ENCODE measurements at regions not wholly inside any gene's neighbourhood (a gene's known extent, or its start where the extent isn't known, plus 50 kb on each side); places are given as distances from the start of the nearest gene placed in this dataset.

DNA sequence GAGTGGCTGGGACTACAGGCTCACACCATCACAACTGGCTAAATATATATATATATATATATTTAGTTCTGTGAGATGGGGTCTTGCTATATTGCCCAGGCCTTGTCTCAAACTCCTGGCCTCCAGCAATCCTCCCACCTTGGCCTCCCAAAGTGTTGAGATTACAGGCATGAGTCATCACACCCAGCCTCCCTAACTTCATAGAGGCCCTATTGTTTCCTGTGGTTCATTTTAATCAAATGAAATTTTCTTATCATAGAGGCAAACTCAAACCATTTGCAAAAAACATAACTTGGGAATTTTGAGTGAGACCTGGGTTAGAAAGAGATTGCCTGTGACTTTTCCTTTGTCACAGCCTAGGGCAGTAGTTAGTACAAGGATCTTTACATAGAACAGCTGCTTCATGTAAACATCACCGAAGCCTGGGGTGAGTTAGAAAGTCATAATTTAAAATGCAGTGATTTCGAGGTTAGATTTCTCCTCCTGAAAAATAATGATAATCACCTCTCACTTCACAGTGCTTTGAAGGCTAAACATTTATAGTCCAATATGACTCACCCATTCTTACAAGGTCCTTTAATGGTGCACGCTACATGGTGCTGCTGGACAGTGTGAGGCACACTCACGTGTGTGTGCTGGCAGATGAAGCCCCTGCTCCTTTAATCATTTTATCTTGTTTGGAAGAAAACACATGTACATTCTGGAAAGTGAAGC, 188.9 kb downstream of the RHOU start:
- no peak for DNase-seq

DNA sequence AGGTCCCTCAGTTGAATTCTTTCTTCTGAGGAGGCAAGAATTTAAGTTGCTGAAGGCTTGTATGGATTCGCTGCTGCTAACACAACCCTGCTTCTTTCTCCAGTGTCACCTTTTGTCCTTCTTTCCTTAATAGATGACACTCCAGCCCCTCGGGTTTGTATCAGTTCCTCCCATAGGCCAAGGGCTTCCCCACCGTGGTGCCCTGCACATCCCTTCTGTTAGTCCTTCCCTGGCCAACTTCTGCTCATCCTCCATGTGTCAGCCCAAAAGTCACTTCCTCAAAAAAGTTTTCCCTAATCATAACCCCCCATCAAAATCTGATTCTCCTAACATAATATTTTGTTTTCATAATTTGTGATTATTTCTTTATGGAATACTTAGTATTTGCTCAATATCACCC, 190.4 kb downstream of the RHOU start:
- DNase-seq = no peak

DNA sequence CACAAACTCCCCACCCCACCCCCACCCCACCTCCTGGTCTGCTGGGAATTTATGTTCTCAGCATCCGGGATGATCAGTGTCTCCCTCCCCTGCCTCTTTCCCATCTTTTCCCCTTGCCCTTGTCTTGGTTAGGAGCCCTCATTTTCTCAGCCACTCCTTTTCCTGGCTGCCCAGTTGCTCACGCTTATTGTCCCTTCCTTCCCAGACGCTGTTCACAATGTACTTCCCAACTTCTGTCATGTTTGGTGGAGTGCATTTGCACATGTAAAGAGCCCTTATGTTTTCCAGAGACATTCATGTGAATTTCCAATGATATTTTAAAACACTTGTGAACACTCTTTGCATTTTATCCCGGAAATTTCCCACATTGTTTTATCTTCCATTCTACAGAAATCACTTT, 192.1 kb downstream of the RHOU start:
- DNase-seq = no peak

DNA sequence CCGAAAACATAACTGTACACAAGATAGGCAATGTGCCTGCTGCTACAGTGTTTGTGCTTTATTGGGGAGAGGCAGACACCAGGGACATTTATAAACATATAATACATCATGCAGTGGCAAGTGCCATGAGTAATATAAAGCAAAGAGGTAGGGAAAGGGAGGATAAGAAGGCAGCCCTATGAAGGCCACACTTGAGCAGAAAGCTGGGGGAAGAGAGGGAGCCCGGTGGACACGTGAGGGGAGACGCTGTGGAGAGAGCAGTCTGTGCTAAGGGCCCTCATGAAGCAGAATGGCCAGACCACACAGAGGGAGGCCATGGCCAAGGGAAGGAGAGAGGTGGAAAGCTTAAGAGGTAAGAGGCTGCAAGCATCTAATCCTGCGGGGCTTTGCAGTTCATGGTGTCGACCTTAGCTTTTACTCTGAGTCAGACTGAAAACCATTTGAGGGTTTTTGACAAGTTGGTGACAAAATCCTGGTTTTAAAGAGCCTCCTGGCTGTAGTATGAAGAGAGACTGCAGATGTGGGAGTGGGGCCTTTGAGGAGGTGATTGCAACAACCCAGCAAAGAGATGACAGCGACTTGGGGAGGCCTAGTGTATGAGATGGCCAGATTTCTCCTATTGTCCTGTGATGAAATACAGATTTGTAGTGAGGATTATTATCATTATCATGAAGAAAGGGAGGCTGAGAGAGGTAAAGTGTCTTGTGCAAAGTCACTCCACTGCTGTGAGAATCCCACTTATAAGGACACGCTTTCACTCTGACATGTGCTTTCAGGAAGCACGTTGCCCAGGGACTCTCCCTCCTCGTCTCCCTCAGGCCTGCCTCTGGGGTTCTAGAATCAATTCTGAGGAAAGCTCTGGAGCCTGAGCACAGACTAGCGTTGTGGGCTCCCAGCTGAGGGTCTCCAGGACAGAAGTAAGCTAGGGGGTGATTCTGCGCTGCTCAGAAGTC, 192.9 kb downstream of the RHOU start:
- DNase-seq = no peak

DNA sequence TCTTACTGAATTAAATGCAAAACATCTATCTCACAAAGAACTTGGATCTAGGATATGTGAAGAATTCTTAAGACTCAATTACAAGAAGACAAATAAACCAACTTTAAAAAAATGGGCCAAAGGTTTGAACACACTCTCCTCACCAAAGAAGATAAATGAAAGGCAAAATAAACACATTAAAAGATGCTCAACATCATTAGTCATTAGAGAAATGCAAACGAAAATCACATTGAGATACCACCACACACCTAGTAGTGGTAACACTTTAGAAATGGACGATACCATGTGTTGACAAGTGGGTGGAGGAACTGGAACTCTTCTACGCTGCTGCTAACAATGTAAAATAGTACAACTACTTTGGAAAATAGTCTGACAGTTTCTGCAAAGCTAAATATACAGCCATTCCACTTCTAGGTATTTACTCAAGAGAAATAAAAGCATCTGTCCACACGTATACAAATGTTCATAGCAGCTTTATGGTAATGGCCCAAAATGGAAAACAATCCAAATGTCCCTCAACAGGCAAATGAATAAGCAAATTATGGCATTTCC, 194.3 kb downstream of the RHOU start:
- DNase-seq = no peak

DNA sequence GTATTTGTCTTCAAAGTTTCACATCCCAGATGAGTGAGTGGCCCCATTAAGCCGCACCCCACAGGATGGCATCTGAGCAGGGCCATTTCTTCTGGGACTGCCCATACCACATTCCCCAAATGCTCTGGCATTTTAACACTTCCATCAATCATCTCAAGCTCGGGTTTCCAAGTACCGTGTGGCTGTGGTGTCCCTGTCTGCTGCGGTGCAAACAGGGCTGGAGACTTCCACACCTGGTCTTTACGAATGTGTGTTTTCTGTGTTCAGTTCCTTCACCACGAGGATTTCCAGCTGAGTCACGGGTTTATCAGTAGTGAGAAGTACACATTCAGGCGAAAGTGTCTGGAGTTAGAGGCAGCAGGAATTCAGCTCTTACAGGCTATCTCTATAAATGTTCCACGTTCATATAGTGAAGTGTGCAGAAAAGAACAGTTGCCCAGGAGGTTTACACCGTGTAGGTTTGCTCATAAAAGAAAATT, 195.2 kb downstream of the RHOU start:
- DNase-seq = no peak

DNA sequence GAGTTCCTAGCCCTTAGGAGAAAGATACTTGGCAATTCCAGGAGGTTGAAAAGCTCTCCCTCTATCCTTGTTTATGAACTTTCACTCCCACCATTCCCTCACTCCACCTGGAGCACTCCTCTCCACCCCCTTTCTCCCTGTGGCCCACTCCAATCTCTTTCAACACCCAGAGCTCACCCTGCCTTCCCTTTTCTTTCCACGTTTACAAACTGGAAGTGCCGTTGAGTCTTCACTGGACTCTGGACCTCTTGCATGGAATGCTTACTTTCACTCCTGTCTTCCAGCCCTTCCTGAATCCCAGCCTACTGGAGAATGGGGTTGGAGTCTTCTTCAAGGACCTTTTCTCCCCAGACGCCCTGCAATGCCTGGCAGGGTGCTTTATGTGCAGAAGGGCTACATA, 198.5 kb downstream of the RHOU start:
- DNase-seq = no peak

DNA sequence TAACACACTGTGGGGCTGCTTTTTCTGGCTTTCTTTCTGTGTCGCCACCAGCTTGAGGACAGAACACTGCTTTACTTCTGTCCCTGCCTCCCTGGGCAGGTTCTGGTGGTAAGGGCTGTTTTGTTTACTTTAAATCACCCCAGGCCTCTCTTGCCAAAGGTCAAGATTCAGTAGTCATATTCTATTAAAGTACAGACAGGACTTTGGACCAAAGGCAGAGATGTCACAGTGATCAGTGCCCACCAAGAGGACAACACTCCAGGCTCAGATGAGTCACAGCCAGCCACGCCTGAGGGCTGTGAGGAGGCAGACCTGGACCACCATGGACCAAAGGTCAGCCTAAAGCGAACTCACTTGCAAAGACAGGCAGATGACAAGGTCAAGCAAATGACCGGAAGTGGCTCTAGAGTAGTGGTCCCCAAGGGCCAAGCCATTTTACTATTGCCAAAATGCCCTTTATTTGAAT, 200.0 kb downstream of the RHOU start:
- DNase-seq = no peak

DNA sequence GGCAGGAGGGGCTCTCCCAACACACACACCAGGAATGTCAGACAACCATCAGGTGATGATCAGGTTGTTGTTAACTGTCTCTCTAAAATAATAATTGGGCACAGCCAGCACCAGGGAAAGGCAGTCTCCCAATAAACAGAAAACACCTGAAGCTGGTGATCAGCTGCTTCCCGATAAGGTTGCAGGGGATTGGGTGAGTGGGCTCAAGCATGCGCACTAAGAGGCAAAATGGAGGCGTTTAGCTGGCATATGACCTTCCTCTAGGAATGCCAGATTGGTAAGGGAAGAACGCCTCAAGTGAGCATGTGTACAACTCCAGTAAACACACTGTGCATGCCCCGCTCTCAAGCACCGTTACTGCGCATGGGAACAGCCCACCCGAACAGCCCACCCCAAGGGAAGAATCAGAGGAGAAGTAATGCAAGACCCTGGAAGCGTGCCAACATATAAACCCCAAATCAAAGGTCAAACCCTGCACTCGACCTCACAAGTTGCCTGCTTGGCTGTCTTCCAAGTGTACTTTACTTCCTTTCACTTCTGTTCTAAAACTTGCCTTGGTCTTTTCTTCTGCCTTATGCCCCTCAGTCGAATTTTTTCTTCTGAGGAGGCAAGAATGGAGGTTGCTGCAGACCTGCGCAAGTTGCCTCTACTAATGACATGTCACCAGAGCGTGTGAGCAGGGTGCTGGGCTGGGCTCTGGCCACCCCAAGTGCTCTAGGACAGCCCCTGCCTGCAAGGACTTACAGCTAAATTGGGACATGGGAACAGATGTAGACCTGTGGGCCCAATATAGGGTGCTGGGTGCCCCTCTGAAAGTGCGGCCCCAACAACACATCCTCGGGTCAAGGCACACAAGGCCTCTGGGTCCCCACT, 200.8 kb downstream of the RHOU start:
- DNase-seq = no peak

DNA sequence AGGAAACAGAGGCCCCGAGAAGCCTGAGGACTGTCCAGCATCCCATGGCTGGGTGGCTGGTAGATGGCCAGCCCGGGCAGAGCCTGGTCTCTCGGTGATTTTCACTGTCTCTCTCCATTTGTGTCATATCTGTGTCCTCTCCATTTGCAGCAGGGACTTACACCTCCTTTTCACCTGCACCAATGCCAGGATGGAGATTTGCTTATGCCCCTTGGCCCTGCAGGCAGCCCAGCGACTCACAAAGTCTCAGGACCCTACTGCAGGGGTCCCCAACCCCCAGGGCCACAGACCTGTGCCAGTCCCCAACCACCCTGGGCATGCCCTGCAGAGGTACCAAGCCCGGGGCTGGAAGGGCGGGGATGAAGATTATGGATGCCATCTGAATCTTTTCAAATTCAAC, 201.6 kb downstream of the RHOU start:
- no peak for DNase-seq

DNA sequence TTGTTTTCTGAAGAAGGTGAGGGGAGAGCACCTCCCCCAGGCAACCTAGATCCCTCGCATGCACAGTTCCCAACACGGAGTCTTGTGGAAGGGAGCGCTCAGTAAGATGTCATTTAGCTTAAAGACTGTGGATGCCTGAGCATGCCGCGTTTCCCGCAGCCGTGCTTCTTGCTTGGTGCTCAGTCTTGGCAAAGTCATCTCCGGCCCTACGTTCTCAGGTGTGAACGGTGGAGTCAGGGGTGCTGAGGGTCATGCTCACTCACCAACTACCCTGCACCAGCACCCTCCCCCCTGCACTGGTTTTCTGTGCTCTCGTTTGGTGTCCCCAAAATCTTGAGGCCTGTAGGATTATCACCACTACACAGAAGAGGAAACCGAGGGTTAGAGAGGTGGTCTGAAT, 202.1 kb downstream of the RHOU start:
- no peak for DNase-seq

DNA sequence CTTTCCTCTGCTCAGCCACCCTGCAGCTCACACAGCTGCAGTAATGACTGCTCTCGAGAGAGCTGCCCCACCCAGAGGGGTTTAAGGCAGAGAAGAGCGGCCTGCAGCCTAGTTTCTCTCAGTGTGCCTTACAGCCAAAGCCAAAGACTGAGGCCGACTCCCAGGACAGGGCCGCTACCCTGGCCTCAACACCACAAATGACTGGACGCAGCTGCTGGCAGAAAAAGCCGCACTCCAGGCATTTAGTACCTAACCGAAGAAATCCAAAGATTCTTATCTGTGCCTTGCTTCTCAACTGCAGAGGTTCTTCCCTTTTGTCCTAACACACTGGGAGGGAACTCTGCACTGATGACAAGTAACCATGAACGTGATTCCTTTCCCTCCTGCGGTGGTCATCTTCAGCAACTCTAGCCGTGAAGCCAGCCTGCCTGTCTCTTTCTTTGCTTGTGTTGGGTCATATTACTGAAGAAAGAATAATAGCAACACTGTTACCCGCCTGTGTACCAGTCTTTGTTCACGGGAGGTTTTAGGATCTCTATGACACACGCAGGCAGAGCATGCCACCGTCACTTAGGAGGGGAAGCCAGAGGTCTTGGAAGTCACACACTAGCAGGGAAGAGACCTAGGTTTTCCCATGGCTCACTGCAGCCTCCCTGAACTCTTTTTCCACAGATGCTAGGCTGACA, 202.7 kb downstream of the RHOU start:
- DNase-seq = no peak

DNA sequence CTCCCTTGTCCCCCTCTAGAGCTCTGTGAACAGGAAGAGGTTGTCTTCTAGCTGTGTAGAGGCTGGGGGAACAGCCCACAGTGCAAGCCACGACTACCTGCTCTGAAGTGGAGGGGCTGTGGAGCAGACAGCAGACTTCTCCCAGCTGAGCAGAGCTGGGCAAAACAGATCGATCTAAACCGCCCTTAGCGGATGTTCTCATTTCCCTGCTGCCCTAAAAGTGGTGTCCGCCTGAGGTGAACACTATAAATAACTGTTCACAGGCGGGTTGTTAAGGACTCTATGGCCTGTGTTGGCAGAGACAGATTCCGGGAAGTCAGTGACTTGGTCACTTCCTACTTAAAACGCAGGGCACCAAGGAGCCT, 203.2 kb downstream of the RHOU start:
- no peak for DNase-seq

DNA sequence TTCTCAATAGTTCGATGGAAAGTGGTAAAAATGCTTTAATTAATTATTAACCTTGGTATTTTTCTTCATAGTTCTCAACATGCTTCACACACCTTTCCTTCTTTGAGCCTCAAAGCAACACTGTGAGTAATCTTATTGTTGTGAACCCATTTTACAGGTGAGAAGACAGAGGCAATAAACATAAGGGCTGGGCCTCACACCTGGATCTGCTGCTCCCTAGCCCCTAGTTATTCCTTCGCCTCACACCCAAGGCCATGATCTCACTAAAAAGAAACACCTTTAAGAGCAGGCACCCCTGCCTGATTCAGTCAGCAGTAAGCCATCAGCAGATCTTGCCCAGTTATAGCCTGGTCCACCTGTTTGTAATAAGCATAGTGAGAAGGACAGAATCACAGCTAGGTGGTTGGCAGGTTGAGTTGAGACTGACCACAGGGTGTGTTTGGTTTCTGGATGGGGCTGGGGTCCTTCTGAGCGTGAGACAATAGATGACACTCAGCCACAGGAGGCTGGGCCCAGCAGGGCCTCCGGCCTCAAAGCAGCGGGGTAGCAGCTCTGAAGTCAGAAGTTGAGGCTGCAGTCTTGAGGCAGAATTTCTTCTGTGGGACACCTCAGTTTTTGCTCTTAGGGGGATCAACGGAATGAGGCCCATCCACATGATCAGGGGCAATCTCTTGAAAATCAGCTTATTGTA, 203.9 kb downstream of the RHOU start:
- DNase-seq = no peak

DNA sequence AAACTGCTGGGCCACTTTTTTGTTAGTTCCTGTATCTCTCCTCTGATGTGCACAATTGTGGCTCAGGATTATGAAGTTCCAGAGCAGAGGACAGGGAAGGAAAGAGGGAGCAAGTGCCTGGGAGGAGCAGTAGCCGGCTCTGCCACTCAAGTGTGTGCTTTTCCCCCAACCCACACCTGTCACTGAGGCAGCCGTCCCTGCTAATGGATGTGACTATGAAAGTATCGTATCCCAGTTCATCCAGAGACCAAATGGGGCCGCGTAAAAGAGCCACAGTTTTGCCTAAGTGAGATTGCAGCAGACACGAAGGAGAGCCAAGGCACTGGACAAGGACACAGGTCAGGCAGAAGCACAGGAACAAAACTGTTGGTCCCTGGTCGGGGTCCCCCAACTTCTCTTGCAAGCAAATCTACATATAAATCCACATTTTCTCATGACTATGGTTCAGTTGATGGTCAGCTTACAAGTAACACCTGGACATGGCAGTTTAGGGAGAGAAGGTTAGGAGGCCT, 204.7 kb downstream of the RHOU start:
- no peak for DNase-seq

DNA sequence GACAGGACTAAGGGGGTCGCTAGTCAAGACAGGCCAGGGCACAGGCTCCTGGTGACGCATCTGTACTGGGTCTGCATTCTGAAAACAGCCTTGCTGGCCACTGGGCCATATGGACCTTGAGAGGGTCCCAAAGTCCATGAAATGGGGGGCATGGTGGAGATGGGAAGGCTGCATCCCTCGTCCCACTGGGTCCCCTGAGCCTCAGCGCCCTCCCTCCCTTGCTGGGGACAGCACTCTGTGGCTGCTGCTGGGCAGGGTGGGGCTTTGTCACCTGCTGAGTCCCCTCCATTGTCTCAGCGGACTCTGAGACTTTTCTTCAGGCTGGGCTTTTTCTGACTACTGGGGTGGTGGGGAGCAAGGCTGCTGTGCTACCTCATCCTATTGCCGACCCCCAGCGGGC, 205.2 kb downstream of the RHOU start:
- DNase-seq = no peak

DNA sequence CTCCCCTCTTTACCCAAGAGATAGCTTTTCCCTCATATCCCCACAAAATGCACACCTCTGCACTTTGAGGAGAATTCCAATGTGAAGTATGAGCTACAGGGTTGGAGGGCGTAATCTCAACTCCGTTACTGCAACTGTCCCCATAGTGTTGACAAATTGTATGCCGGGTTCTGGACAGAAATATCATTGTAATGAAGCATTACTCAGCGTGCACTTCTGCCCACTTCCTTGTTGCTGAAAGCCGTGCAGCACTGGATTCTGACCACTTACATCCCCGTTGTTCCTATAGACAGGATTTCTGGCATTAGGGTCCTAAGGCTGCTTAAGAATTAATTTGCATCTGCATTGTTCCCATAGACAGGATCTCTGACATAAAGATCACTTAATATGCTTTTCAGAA, 205.6 kb downstream of the RHOU start:
- DNase-seq = no peak

DNA sequence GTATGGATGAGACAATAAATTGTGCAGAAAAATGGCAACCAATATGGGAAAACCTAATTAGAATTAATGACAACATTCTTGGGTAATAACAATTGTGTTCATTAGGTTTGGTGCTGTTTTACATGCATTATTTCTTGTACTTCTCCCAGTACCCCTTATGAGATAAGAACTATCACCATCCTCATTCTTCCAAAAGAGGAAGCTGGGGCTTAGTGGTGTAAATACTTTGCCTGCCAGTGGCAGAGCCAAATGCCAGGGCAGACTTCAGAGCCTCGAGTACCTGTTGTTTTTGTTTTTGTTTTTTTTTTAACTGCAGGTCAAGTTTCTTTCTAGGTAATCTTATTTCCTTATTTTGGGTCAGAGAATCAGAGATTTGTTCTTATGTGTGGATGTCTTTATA, 206.4 kb downstream of the RHOU start:
- DNase-seq = no peak

DNA sequence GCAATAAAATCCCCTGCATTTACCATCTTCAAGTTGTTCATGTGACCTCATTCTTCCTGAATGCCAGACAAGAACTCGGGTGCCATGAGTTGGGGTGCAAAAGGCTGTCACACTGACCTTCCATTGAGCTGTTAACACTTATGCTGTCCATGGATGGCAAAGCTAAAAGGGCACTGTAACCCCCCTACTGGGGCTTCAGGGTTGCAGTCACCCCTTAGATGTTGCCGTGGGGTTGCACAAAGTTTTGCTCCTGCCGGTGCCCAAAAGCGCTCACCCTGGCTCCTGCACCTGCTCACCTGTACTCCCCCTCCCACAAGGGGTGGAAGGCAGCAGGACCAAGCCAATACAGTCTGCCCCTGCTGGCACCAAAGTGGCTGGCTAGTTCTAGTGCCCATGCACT, 208.2 kb downstream of the RHOU start:
- DNase-seq = no peak

DNA sequence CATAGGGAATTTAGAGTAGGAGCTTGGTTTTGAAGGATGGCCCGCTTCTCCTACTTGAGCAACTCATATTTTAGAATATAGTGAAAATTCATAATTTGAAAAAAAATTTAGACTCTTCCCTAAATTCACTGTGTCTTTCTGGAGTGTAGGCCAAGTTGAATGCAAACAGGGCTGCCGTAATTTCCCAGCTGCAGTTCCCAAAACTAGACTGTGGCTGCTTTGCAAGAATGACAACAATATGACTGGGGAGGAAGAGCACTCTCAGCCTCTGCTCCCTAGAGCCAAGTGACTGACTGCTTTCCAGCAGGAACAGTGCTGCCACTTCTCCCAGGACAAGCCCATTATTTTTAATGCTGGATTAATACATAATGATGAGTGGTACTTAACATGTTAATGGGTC, 209.0 kb downstream of the RHOU start:
- DNase-seq = no peak

DNA sequence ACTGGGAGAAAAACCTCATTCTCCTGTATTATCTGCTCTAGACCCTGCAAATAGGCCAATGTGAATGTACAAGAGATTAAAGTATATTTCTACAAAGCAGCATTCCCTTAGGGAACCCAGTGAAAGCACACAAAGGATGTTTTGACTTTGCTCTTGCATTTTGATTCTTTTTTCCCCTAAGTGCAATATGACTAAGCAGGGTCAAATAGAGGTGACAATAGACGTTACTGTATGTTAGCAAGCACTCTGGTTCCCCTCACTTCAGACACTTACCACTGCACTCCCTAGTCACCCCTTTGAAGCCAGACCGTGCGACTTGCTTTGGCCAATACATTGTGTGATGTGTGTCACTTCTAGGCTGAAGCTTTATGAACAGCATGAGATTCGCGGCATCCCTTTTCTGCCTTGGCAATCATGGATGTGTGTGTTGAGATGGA, 209.7 kb downstream of the RHOU start:
- DNase-seq = no peak

Measured in stimulated activated CD4-positive, alpha-beta T cell treated with anti-CD3 and anti-CD28 coated beads, Interleukin-15, amount 100 ng/mL, for 24 hours (primary cell).